ENCODE measurements at regions not wholly inside any gene's neighbourhood (a gene's known extent, or its start where the extent isn't known, plus 50 kb on each side); places are given as distances from the start of the nearest gene placed in this dataset.

GRCh38 chr3:170780471-170780870 lies 89.5 kb downstream of the RPL22L1 start:
- no peak for DNase-seq

- no peak for DNase-seq
Observed at GRCh38 chr3:170778240-170779217, 91.5 kb downstream of the RPL22L1 start.

- no peak for DNase-seq
Observed at GRCh38 chr3:170777564-170777926, 92.5 kb downstream of the RPL22L1 start.

- DNase-seq = no peak
Observed at GRCh38 chr3:170776887-170777563, 93.0 kb downstream of the RPL22L1 start.

- DNase-seq = no peak
Observed at GRCh38 chr3:170773682-170774425, 96.1 kb downstream of the RPL22L1 start.

GRCh38 chr3:170772175-170772574 lies 97.8 kb downstream of the RPL22L1 start:
- no peak for DNase-seq

GRCh38 chr3:170768334-170768801 lies 101.6 kb downstream of the RPL22L1 start:
- DNase-seq = no peak

- DNase-seq = no peak
Observed at GRCh38 chr3:170767576-170767941, 102.4 kb downstream of the RPL22L1 start.

GRCh38 chr3:170766823-170767575 lies 103.0 kb downstream of the RPL22L1 start:
- no peak for DNase-seq

GRCh38 chr3:170766253-170766652 lies 103.7 kb downstream of the RPL22L1 start:
- no peak for DNase-seq

GRCh38 chr3:170765419-170766078 lies 104.4 kb downstream of the RPL22L1 start:
- no peak for DNase-seq

GRCh38 chr3:170764017-170764416 lies 106.0 kb downstream of the RPL22L1 start:
- no peak for DNase-seq

- no peak for DNase-seq
Observed at GRCh38 chr3:170762064-170762463, 107.9 kb downstream of the RPL22L1 start.

GRCh38 chr3:170761103-170761502 lies 108.9 kb downstream of the RPL22L1 start:
- DNase-seq = no peak

- DNase-seq = no peak
Observed at GRCh38 chr3:170760174-170760526, 109.8 kb downstream of the RPL22L1 start.

- DNase-seq = no peak
Observed at GRCh38 chr3:170759511-170760173, 110.4 kb downstream of the RPL22L1 start.

GRCh38 chr3:170757038-170757437 lies 113.0 kb downstream of the RPL22L1 start:
- no peak for DNase-seq

- no peak for DNase-seq
Observed at GRCh38 chr3:170754311-170754693, 115.7 kb downstream of the RPL22L1 start.

GRCh38 chr3:170753421-170754310 lies 116.3 kb downstream of the RPL22L1 start:
- no peak for DNase-seq

- no peak for DNase-seq
Observed at GRCh38 chr3:170752571-170753155, 117.3 kb downstream of the RPL22L1 start.

All from NCI-H2081 treated with DMSO at 0.1 percent for 48 hours (cell line).